ENCODE measurements at regions not wholly inside any gene's neighbourhood (a gene's known extent, or its start where the extent isn't known, plus 50 kb on each side); places are given as distances from the start of the nearest gene placed in this dataset.

DNA sequence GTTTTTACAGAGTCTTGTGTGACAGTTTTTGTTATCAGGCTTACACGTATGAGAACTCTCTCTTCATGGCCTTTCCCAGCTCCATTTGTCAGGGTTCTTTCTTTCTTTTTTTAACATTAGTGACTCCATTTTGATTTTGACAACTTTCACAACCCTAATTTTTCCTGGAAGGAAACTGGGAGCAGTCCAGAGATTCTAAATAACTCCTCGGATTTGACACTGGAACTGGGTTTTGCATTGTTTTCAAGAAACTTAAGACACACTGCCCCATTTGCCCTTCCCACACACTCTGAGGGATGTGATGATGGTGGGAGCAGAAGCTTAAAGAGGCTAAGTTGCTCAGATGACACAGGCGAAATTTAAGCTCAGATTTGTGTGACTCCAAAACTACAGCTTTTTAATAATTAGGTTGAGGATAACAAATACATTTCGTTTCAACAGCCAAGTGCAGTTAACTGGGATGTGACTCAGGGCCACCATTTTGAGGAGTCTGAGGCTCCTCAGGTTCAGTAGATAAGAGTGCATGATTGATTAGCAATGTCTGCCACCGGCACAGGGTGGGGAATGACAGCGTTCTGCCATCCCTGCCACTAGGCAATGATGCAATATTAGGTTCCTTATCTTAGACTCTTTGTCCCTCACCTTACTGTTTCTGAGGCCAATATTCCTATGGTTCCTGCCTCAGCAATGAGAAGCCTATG, 95.1 kb upstream of the ATP1A1 start (continued):
- TF ChIP-seq MEF2D (tag; conservative IDR thresholded peaks at IDR 0.05; ENCODE audit: low read depth): 0 out of 2 replicates have a peak, but pooled peaks have one; percentile 35
- no peak for TF ChIP-seq NELFE (IDR thresholded peaks at IDR 0.05; ENCODE audit: insufficient read depth, insufficient read length)
- no peak for TF ChIP-seq ZNF707 (CRISPR knock-in tag; conservative IDR thresholded peaks at IDR 0.05)
- TF ChIP-seq KDM1A (IDR thresholded peaks at IDR 0.05): no peak
- TF ChIP-seq, protein P1, sequence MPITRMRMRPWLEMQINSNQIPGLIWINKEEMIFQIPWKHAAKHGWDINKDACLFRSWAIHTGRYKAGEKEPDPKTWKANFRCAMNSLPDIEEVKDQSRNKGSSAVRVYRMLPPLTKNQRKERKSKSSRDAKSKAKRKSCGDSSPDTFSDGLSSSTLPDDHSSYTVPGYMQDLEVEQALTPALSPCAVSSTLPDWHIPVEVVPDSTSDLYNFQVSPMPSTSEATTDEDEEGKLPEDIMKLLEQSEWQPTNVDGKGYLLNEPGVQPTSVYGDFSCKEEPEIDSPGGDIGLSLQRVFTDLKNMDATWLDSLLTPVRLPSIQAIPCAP (CRISPR knock-in tag; IDR thresholded peaks at IDR 0.05; ENCODE audit: borderline replicate concordance): no peak
- TF ChIP-seq, protein P2, sequence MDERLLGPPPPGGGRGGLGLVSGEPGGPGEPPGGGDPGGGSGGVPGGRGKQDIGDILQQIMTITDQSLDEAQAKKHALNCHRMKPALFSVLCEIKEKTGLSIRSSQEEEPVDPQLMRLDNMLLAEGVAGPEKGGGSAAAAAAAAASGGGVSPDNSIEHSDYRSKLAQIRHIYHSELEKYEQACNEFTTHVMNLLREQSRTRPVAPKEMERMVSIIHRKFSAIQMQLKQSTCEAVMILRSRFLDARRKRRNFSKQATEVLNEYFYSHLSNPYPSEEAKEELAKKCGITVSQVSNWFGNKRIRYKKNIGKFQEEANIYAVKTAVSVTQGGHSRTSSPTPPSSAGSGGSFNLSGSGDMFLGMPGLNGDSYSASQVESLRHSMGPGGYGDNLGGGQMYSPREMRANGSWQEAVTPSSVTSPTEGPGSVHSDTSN (CRISPR knock-in tag; IDR thresholded peaks at IDR 0.05; ENCODE audit: low read depth): no peak
- TF ChIP-seq, protein P2 (tag; conservative IDR thresholded peaks at IDR 0.05; ENCODE audit: low read depth): peak; percentile 63; the same call in 1 of the 2 replicates
- TF ChIP-seq ADNP (tag; IDR thresholded peaks at IDR 0.05): no peak
- no peak for TF ChIP-seq ZNF77 (CRISPR knock-in tag; IDR thresholded peaks at IDR 0.05)
- TF ChIP-seq ZBTB7A (IDR thresholded peaks at IDR 0.05; ENCODE audit: borderline replicate concordance, control insufficient read depth, low read depth, low read length): no peak
- TF ChIP-seq HDAC2 (IDR thresholded peaks at IDR 0.05): no peak
- 0 out of 2 replicates have a peak, but pooled peaks have one; percentile 54 for TF ChIP-seq TAF7 (tag; IDR thresholded peaks at IDR 0.05)
- TF ChIP-seq ZNF316 (IDR thresholded peaks at IDR 0.05): no peak
- TF ChIP-seq ZSCAN32 (CRISPR knock-in tag; IDR thresholded peaks at IDR 0.05): 0 out of 2 replicates have a peak, but pooled peaks have one; percentile 18
- peak; percentile 25; the same call in 1 of the 2 replicates for TF ChIP-seq ZNF507 (tag; conservative IDR thresholded peaks at IDR 0.05)
- TF ChIP-seq, protein P3, sequence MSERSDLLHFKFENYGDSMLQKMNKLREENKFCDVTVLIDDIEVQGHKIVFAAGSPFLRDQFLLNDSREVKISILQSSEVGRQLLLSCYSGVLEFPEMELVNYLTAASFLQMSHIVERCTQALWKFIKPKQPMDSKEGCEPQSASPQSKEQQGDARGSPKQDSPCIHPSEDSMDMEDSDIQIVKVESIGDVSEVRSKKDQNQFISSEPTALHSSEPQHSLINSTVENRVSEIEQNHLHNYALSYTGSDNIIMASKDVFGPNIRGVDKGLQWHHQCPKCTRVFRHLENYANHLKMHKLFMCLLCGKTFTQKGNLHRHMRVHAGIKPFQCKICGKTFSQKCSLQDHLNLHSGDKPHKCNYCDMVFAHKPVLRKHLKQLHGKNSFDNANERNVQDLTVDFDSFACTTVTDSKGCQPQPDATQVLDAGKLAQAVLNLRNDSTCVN (CRISPR knock-in tag; IDR thresholded peaks at IDR 0.05): no peak

All from K562 (cell line).